Stimulated activated CD8-positive, alpha-beta memory T cell treated with anti-CD3 and anti-CD28 coated beads, Interleukin-15, amount 100 ng/mL, for 1 hour (primary cell): ENCODE measurements at regions not wholly inside any gene's neighbourhood (a gene's known extent, or its start where the extent isn't known, plus 50 kb on each side); places are given as distances from the start of the nearest gene placed in this dataset.
"Not testable (repeated sequence)": the region's sequence is repeated elsewhere in the genome, so short reads cannot be mapped to it uniquely, and the experiment has no call there.

Experiments used
- DNase-seq: peaks from one replicate; pipeline ENCODE4 v3.0.0-alpha.2; 2020; ENCODE audit warnings: low read depth

- DNase-seq, result no peak
Observed at GRCh38 chr16:5309946-5310611, 212.5 kb upstream of the EEF2KMT start.

- no peak for DNase-seq
Observed at GRCh38 chr16:5305023-5305422, 207.4 kb upstream of the EEF2KMT start.

GRCh38 chr16:5302372-5303114 is 204.9 kb upstream of the EEF2KMT start:
- no peak for DNase-seq

GRCh38 chr16:5298202-5298601 is 200.6 kb upstream of the EEF2KMT start:
- no peak for DNase-seq

- DNase-seq, result no peak
Observed at GRCh38 chr16:5296176-5296575, 198.6 kb upstream of the EEF2KMT start.

- not testable (repeated sequence) for DNase-seq
Observed at GRCh38 chr16:5295304-5295703, 197.7 kb upstream of the EEF2KMT start.

- DNase-seq, result not testable (repeated sequence)
Observed at GRCh38 chr16:5282152-5282551, 184.6 kb upstream of the EEF2KMT start.

- DNase-seq, result no peak
Observed at GRCh38 chr16:5257462-5257861, 159.9 kb upstream of the EEF2KMT start.

- no peak for DNase-seq
Observed at GRCh38 chr16:5252791-5253190, 155.2 kb upstream of the EEF2KMT start.

- DNase-seq, result not testable (repeated sequence)
Observed at GRCh38 chr16:5247403-5247802, 149.8 kb upstream of the EEF2KMT start.

- DNase-seq, result not testable (repeated sequence)
Observed at GRCh38 chr16:5240278-5240626, 142.7 kb upstream of the EEF2KMT start.

- DNase-seq, result peak; percentile 13
Observed at GRCh38 chr16:5239472-5240277, 142.1 kb upstream of the EEF2KMT start.

GRCh38 chr16:5235119-5235518 is 137.5 kb upstream of the EEF2KMT start:
- no peak for DNase-seq

- DNase-seq, result no peak
Observed at GRCh38 chr16:5234295-5235050, 136.9 kb upstream of the EEF2KMT start.

GRCh38 chr16:5231246-5231759 is 133.7 kb upstream of the EEF2KMT start:
- DNase-seq, result no peak

GRCh38 chr16:5228369-5228768 is 130.8 kb upstream of the EEF2KMT start:
- no peak for DNase-seq

GRCh38 chr16:5225931-5226655 is 128.5 kb upstream of the EEF2KMT start:
- DNase-seq, result no peak

- no peak for DNase-seq
Observed at GRCh38 chr16:5222761-5223160, 125.2 kb upstream of the EEF2KMT start.

GRCh38 chr16:5221831-5222230 is 124.2 kb upstream of the EEF2KMT start:
- DNase-seq, result not testable (repeated sequence)

GRCh38 chr16:5220705-5221104 is 123.1 kb upstream of the EEF2KMT start:
- DNase-seq, result no peak

- DNase-seq, result no peak
Observed at GRCh38 chr16:5216441-5217080, 119.0 kb upstream of the EEF2KMT start.
